ENCODE measurements at regions not wholly inside any gene's neighbourhood (a gene's known extent, or its start where the extent isn't known, plus 50 kb on each side); places are given as distances from the start of the nearest gene placed in this dataset.

- no peak for TF ChIP-seq CTCF (conservative IDR thresholded peaks at IDR 0.05; ENCODE audit: control insufficient read depth, insufficient read depth, low read depth, low read length)
- no peak for DNase-seq (ENCODE audit: low read depth)
- no peak overlapping the region for H3K4me3 ChIP-seq (ENCODE audit: control insufficient read depth, low read depth, low read length)
Observed at GRCh38 chr7:25636871-25637283, 408.6 kb upstream of the NPVF start.

GRCh38 chr7:25638068-25638467, 409.8 kb upstream of the NPVF start:
- TF ChIP-seq CTCF (conservative IDR thresholded peaks at IDR 0.05; ENCODE audit: control insufficient read depth, insufficient read depth, low read depth, low read length): no peak
- no peak for DNase-seq (ENCODE audit: low read depth)
- H3K4me3 ChIP-seq (ENCODE audit: control insufficient read depth, low read depth, low read length): no peak overlapping the region

DNA sequence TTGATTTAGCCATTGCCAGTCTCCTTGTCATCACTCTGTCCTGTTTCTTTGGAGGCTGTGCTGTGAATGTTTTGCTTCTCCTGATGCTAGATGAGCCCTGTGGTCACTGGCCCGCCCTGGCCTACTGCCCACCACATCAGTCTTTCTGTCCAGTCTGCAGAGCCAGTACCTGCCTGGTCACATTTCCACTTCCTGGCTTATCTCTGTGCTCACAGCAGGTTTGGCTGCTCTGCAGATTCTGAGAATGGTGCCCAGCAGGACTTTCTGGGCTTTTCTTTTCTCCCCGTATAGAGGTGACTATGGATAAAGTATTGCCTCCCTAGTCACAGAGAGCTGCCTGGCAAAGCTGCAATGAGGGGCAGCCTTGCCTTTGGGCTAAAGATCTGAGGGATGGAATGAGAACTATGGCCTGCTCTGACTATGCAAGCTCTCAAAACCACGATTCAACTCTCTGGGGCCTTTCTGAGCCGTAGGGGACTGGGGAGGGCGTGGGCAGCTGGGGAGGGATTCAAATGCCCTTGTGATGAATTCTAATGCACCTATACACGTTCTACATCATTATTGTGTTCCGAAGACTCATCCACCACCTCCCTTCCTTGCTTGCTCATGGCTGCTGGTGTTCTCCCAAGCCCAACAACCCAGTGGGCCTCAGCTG, 410.4 kb upstream of the NPVF start:
- no peak overlapping the region for H3K4me3 ChIP-seq (ENCODE audit: control insufficient read depth, low read depth, low read length)
- no peak for TF ChIP-seq CTCF (conservative IDR thresholded peaks at IDR 0.05; ENCODE audit: control insufficient read depth, insufficient read depth, low read depth, low read length)
- no peak for DNase-seq (ENCODE audit: low read depth)

GRCh38 chr7:25642849-25643248, 414.6 kb upstream of the NPVF start:
- H3K4me3 ChIP-seq (ENCODE audit: control insufficient read depth, low read depth, low read length): no peak overlapping the region
- DNase-seq (ENCODE audit: low read depth): peak; percentile 2
- TF ChIP-seq CTCF (conservative IDR thresholded peaks at IDR 0.05; ENCODE audit: control insufficient read depth, insufficient read depth, low read depth, low read length): no peak

DNA sequence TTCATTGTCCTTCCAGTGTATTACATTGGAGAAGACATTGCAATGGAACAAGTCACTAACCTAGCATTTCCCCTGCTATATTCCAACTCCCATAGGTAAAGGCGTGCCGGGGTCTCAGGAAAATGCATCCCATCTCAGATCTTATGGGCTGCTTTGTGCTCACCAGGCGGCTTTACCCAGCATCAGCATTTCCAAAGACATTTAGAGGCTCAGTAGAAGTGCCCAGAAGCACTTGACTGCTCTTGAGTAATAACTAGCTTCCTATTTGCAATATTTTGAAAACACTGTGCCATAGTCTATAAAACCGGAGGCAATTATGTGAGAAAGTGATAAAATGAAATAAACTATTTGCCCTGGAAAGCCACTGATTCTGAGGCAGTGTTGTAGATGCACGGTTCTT, 415.0 kb upstream of the NPVF start:
- H3K4me3 ChIP-seq (ENCODE audit: control insufficient read depth, low read depth, low read length): no peak overlapping the region
- DNase-seq (ENCODE audit: low read depth): no peak
- TF ChIP-seq CTCF (conservative IDR thresholded peaks at IDR 0.05; ENCODE audit: control insufficient read depth, insufficient read depth, low read depth, low read length): no peak

DNA sequence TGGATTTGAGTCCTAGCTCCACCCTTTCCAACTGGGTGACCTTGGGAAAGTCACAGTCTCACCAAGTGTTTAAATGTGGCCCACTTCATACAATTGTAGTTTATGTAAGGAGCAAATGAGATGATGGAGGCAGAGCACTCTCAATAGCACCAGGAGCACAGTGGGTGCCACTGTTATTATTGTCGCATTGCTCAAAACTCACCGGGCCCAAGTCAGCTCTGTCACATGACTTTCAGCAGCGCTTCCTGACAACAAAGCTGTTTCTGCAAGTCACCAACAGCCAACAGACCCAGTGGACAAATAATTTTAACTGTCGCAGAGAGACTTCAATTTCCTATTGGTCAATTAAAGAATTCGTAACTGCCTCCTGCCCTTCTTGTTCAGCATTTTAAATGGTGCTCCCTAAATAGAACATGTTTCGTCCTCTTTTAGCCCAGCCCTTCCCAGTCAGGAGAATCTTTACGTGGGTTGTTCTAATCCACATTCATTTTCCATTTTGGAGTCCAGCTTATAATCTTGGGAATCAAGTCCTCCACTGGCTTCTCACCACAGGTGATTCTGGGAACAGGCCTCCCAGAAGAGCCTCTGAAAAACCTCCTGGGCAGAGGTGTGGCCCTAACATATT, 415.6 kb upstream of the NPVF start:
- H3K4me3 ChIP-seq (ENCODE audit: control insufficient read depth, low read depth, low read length): no peak overlapping the region

More for the DNA sequence above, 415.6 kb upstream of the NPVF start:
- no peak for TF ChIP-seq CTCF (conservative IDR thresholded peaks at IDR 0.05; ENCODE audit: control insufficient read depth, insufficient read depth, low read depth, low read length)
- DNase-seq (ENCODE audit: low read depth): no peak
